Activated B cell treated with CpG ODN at 0.5 μM for 24 hours (primary cell): ENCODE measurements at regions not wholly inside any gene's neighbourhood (a gene's known extent, or its start where the extent isn't known, plus 50 kb on each side); places are given as distances from the start of the nearest gene placed in this dataset.

Source experiments
- ATAC-seq: fragments of 200-7000 bp; cut with Tn5 transposase; one replicate; pipeline ENCODE4 v1.10.0; 2021; ENCODE audit warnings: low read depth, mild to moderate bottlenecking, moderate library complexity
- CTCF ChIA-PET: fragments of 350-600 bp; sonication (Branson Sonifier 250); formaldehyde crosslinking; loops from one replicate; lab custom pipeline; 2021; ENCODE audit warnings: antibody characterized with exemption; lab: Charles Lee
- POLR2A ChIA-PET: fragments of 350-600 bp; sonication (Branson Sonifier 250); formaldehyde crosslinking; loops from one replicate; lab custom pipeline; 2021; ENCODE audit warnings: antibody characterized with exemption; lab: Charles Lee
- DNase-seq: peaks from one replicate; pipeline ENCODE4 v3.0.0; 2022
- H3K27ac Mint-ChIP-seq: one replicate; pipeline ENCODE4 v1.8.0; 2020; ENCODE audit warnings: mixed read lengths
- H3K27me3 Mint-ChIP-seq: one replicate; pipeline ENCODE4 v1.8.0; 2021; ENCODE audit warnings: mixed read lengths
- H3K36me3 Mint-ChIP-seq: one replicate; pipeline ENCODE4 v1.8.0; 2021; ENCODE audit warnings: low read depth, mixed read lengths
- H3K4me1 Mint-ChIP-seq: one replicate; pipeline ENCODE4 v1.8.0; 2021; ENCODE audit warnings: mixed read lengths
- H3K4me3 Mint-ChIP-seq: one replicate; pipeline ENCODE4 v1.8.0; 2020; ENCODE audit warnings: mild to moderate bottlenecking, mixed read lengths
- H3K9me3 Mint-ChIP-seq: one replicate; pipeline ENCODE4 v1.8.0; 2020; ENCODE audit warnings: mixed read lengths
- CTCF ChIP-seq: fragments of 200-600 bp; IDR thresholded peaks from one replicate; pipeline ENCODE4 v1.8.0; 2022; ENCODE audit warnings: antibody characterized with exemption, mild to moderate bottlenecking
- intact Hi-C: fragments of 100-400 bp; cut with micrococcal nuclease; formaldehyde crosslinking; loops from one replicate; pipeline ENCODE4 v1.15.1; 2024

- no peak for DNase-seq
- ATAC-seq, result no peak
- Mint-ChIP-seq H3K9me3 (peaks cover 4% of the 10 kb centered on the region), H3K4me3 (no peak overlapping the region), H3K27ac (no peak overlapping the region), H3K36me3 (no peaks in the 10 kb centered on the region), H3K27me3 (peaks cover 7% of the 10 kb centered on the region), H3K4me1 (peaks cover 4% of the 10 kb centered on the region)
- ChIA-PET POLR2A (no interaction called here), CTCF (no interaction called here)
- TF ChIP-seq CTCF, result no peak
- intact Hi-C loops, result no loop called here
These were observed 136.3 kb upstream of the ESR1 start for GRCh38 chr6:151671195-151671594.

GRCh38 chr6:151674578-151674977 is 132.9 kb upstream of the ESR1 start:
- CTCF ChIA-PET, result interaction anchor here (0.7 to 3.3 kb wide), 5 partner anchors 14 to 664 kb away, joined by 5 to 23 read pairs (median 8); no protein-coding TSS in a partner anchor

GRCh38 chr6:151675746-151676459 is 131.6 kb upstream of the ESR1 start:
- peaks cover 4% of the 10 kb centered on the region for H3K9me3 Mint-ChIP-seq
- no peaks in the 10 kb centered on the region for H3K27me3 Mint-ChIP-seq
- ChIA-PET CTCF (interaction anchor here (0.6 to 3.3 kb wide), 14 partner anchors 15 to 681 kb away, joined by 3 to 23 read pairs (median 3); no protein-coding TSS in a partner anchor), POLR2A (interaction anchor here (0.6 kb wide), 2 partner anchors 22 to 211 kb away, joined by 3 read pairs; no protein-coding TSS in a partner anchor)
- no peak overlapping the region for H3K27ac Mint-ChIP-seq
- peaks cover 4% of the 10 kb centered on the region for H3K4me1 Mint-ChIP-seq
- peak; percentile 32 for DNase-seq
- ATAC-seq, result peak; percentile 89
- H3K36me3 Mint-ChIP-seq, result no peaks in the 10 kb centered on the region
- peak; percentile 74 for TF ChIP-seq CTCF
- intact Hi-C loops, result loop anchor here (1.0 to 5.0 kb wide), 5 partner anchors 89 to 662 kb away; partner anchors contain the start of gene ESR1
- no peak overlapping the region for H3K4me3 Mint-ChIP-seq

More at GRCh38 chr6:151674578-151674977, 132.9 kb upstream of the ESR1 start:
- intact Hi-C loops, result loop anchor here (2.0 kb wide), 1 partner anchor 90 kb away; no protein-coding TSS in a partner anchor
- POLR2A ChIA-PET, result no interaction called here
- no peak for DNase-seq
- Mint-ChIP-seq H3K4me1 (peaks cover 4% of the 10 kb centered on the region), H3K27me3 (no peaks in the 10 kb centered on the region), H3K36me3 (no peaks in the 10 kb centered on the region), H3K9me3 (peaks cover 4% of the 10 kb centered on the region), H3K27ac (no peak overlapping the region), H3K4me3 (no peak overlapping the region)
- no peak for ATAC-seq
- TF ChIP-seq CTCF, result no peak

GRCh38 chr6:151676460-151676945 is 131.0 kb upstream of the ESR1 start:
- intact Hi-C loops, result loop anchor here (5.0 kb wide), 1 partner anchor 131 kb away; the partner anchor contains the start of gene ESR1
- no peaks in the 10 kb centered on the region for H3K36me3 Mint-ChIP-seq
- H3K9me3 Mint-ChIP-seq, result no peaks in the 10 kb centered on the region
- DNase-seq (no peak), ATAC-seq (no peak)
- ChIA-PET POLR2A (no interaction called here), CTCF (interaction anchor here (0.6 to 3.3 kb wide), 12 partner anchors 14 to 680 kb away, joined by 3 to 23 read pairs (median 3); no protein-coding TSS in a partner anchor)
- no peak for TF ChIP-seq CTCF
- no peaks in the 10 kb centered on the region for H3K27me3 Mint-ChIP-seq
- peaks cover 9% of the 10 kb centered on the region for H3K4me1 Mint-ChIP-seq
- H3K27ac Mint-ChIP-seq, result no peak overlapping the region
- no peak overlapping the region for H3K4me3 Mint-ChIP-seq

- no peaks in the 10 kb centered on the region for H3K9me3 Mint-ChIP-seq
- H3K4me3 Mint-ChIP-seq, result no peak overlapping the region
- DNase-seq (no peak), ATAC-seq (no peak)
- peaks cover 17% of the 10 kb centered on the region for H3K4me1 Mint-ChIP-seq
- H3K27me3 Mint-ChIP-seq, result no peaks in the 10 kb centered on the region
- no peak for TF ChIP-seq CTCF
- ChIA-PET CTCF (interaction anchor here (2.0 to 3.3 kb wide), 3 partner anchors 448 to 593 kb away, joined by 6 to 23 read pairs (median 11); no protein-coding TSS in a partner anchor), POLR2A (no interaction called here)
- no peak overlapping the region for H3K27ac Mint-ChIP-seq
- intact Hi-C loops, result loop anchor here (5.0 kb wide), 1 partner anchor 130 kb away; the partner anchor contains the start of gene ESR1
- no peaks in the 10 kb centered on the region for H3K36me3 Mint-ChIP-seq
These were observed 130.1 kb upstream of the ESR1 start for GRCh38 chr6:151677404-151677803.
